Esophagus squamous epithelium (tissue), 4 donors: ENCODE measurements at regions not wholly inside any gene's neighbourhood (a gene's known extent, or its start where the extent isn't known, plus 50 kb on each side); places are given as distances from the start of the nearest gene placed in this dataset.

Experiments
- POLR2A ChIP-seq, 4 donors: fragments of 450-650 bp; IDR thresholded peaks; one replicate each; pipeline ENCODE4 v1.6.1; 2017; ENCODE audit warnings: antibody characterized with exemption in 4 of 4, mild to moderate bottlenecking in 4 of 4, moderate library complexity in 3 of 4
- TF ChIP-seq, protein P1 (sequence below), 6 experiments: fragments of 450-650 bp in 4 of 6; fragments of 200-600 bp in 2 of 6; sonication (generic) in 2 of 6; IDR thresholded peaks; one replicate each; pipeline ENCODE4 v1.5.1; 2016 to 2019; ENCODE audit warnings: antibody characterized with exemption in 6 of 6, mild to moderate bottlenecking in 4 of 6, moderate library complexity in 4 of 6

- TF ChIP-seq, protein P1, sequence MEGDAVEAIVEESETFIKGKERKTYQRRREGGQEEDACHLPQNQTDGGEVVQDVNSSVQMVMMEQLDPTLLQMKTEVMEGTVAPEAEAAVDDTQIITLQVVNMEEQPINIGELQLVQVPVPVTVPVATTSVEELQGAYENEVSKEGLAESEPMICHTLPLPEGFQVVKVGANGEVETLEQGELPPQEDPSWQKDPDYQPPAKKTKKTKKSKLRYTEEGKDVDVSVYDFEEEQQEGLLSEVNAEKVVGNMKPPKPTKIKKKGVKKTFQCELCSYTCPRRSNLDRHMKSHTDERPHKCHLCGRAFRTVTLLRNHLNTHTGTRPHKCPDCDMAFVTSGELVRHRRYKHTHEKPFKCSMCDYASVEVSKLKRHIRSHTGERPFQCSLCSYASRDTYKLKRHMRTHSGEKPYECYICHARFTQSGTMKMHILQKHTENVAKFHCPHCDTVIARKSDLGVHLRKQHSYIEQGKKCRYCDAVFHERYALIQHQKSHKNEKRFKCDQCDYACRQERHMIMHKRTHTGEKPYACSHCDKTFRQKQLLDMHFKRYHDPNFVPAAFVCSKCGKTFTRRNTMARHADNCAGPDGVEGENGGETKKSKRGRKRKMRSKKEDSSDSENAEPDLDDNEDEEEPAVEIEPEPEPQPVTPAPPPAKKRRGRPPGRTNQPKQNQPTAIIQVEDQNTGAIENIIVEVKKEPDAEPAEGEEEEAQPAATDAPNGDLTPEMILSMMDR (IDR thresholded peaks at IDR 0.05): no peak
- TF ChIP-seq POLR2A (IDR thresholded peaks at IDR 0.05): no peak
Measured at GRCh38 chr2:192828947-192829346, 634.2 kb upstream of the TMEFF2 start.
